ENCODE measurements at regions not wholly inside any gene's neighbourhood (a gene's known extent, or its start where the extent isn't known, plus 50 kb on each side); places are given as distances from the start of the nearest gene placed in this dataset.

GRCh38 chr2:16161768-16162490 is 221.6 kb downstream of the MYCN start:
- FAIRE-seq: no peak

DNA sequence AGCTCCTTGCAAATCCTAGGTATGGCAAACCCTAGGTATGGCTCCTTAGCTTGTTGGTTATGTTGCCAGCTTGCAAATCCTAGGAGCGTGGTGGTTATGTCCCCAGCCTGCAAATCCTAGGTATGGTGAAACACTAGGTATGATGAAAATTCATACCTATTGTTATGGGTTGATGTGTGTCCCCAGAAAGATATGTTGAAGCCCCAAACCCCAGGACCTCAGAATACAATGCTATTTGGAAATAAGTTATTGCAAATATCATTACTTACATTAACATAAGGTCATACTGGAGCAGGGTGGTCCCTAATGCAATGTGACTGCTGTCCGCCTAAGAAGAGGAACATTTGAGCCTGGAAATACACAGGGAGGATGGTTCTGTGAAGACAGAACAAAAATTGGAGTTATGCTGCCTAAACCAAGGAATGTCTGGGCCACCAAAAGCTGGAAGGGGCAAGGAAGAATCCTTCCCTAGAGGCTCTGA is 220.8 kb downstream of the MYCN start:
- FAIRE-seq: no peak

DNA sequence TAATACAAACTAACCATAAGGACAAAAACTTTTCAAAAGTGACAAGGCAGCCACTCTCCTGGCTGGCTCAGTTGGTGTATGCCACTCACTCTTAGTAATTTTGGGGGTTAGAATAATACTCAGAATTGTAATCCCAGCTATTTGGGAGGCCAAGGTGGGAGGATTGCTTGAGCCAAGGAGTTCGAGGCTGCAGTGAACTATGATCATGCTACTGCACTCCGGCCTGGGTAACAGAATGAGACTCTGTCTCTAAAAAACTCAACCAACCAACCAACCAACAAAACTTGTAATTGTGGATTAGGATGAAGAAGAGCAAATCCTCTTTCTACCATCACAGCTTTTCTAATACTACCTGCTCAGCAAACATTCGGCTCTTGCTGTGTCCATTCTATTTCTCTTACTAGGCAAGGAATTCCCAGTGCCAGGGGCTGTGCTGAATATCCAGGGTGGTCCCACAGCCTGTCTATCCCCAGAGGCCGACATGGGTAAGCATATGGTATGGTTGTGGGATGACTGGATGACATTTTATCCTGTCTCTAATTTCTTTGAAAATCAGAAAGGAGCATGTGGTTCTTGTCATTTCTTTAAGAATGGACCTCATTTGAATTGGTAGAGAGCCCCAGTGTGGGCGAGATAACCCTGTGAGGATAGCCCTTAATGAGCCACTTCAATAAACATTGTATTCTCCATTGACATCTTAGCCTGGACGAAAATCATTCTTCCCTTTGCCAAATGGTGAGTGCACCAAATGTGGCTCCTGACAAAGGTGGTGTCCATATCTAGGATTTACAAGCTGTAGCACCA is 220.1 kb downstream of the MYCN start:
- FAIRE-seq: no peak

DNA sequence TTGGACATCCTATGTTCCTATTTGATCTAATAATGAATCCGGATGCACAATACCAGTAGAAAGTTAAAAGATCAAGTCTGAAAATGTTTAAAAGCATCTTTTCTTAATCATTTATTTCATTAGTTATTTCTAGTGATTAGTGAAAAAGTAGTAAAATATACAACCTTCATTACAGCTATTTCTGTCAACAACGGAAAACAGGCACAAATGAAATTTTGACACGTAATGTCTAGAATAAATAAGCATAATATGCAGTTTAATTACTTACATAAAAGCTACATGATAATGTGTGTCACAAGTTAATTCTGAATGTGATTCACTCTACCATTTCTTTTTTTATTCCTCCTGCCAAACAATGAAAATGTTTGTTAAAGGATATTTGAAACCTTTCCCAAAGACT is 216.1 kb downstream of the MYCN start:
- FAIRE-seq: no peak

- FAIRE-seq: no peak
These were observed 215.4 kb downstream of the MYCN start for GRCh38 chr2:16155766-16156165.

GRCh38 chr2:16155366-16155765 is 215.0 kb downstream of the MYCN start:
- no peak for FAIRE-seq

DNA sequence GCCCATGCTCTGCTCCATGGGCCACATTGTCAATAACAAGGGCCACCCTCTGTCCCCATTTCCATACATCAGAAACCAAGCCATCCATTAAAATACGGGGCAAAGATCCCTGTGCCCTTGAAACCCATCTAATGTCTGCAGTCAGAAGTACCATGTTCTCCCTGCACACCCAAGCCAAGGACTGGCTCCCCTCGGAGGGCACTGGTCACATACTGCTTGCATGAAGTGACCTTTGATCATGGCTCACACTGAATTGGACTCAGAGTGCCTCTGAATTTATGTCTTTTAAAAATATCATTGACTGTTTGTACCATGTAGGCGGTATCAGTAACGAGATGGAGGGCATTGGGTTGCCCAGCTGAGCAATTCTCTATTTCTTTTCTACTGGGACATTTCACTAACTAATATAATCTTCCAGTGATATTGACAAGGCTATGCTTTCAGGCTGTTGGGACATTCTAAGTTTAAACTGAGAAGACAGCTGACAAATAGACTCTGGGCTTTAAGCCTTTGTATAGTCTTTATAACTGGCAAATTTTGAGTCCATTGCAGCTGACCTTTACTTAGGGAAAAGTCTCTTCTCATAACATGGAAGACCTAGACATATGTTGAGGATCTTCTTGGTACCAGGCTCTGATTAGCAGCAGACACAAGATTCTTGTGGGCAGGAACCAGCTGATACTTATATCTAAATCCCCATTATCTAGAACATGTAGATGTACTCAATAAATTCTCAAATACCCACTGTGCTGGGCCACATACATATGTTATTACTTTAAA is 214.3 kb downstream of the MYCN start:
- no peak for FAIRE-seq

DNA sequence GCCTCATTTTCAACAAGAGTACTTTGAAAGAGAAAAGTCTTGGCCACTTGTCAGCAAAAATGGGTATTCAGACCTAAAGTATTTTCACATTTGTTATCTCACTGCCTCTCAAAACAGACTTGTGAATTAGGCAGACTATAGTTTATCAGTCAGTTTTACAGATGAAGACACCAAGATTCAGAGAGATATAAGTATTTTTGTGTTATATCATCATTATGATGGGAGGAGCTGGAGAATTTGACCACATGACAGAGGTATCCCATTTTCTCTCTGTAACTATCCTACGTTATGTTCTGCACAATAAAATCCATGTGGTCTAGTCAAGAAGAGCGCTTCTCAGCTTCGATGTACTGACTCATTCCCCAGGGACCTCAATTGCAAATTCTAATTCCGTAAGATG is 213.7 kb downstream of the MYCN start:
- FAIRE-seq: no peak

GRCh38 chr2:16153754-16154035 is 213.3 kb downstream of the MYCN start:
- no peak for FAIRE-seq

GRCh38 chr2:16152928-16153753 is 212.8 kb downstream of the MYCN start:
- FAIRE-seq: no peak

- FAIRE-seq: no peak
These were observed 211.9 kb downstream of the MYCN start for GRCh38 chr2:16152071-16152927.

- no peak for FAIRE-seq
These were observed 211.3 kb downstream of the MYCN start for GRCh38 chr2:16151651-16152050.

DNA sequence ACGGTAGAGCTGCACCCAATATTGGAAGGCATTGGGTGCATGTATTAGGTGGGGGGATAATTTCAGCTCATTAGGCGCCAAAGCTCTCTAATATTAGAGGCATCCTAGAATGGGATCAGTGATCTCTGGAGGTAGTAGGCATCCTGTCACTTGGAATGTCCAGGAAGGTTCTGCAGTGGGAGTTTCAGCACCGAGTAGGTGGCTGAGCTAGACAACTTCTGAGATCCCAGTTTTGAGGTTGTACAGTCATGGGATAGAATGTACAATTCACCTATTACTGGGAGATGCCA is 210.9 kb downstream of the MYCN start:
- FAIRE-seq: no peak

GRCh38 chr2:16150456-16151280 is 210.3 kb downstream of the MYCN start:
- no peak for FAIRE-seq

GRCh38 chr2:16149349-16150243 is 209.2 kb downstream of the MYCN start:
- FAIRE-seq: no peak

- FAIRE-seq: no peak
These were observed 208.4 kb downstream of the MYCN start for GRCh38 chr2:16148632-16149348.

GRCh38 chr2:16142383-16143361 is 202.3 kb downstream of the MYCN start:
- FAIRE-seq: no peak

DNA sequence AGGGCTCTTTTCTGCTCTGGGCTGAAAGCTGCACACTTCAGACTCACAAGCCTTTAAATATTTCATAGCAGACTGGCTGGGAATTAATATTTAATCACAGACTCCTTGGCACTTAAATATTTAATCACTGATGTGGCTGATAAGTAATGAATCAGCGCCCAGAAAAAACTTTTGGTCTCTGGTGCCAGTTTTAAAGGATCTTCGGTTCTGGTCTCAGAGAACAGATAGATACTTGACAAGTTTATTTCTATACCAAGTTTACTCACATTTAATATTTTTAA is 201.2 kb downstream of the MYCN start:
- no peak for FAIRE-seq
